Amniotic epithelial cell (primary cell): ENCODE measurements at regions not wholly inside any gene's neighbourhood (a gene's known extent, or its start where the extent isn't known, plus 50 kb on each side); places are given as distances from the start of the nearest gene placed in this dataset.
A peak's percentile ranks its signal among the peaks of the same experiment; 100 is the strongest.

ENCODE experiments used
- DNase-seq: peaks from one replicate; pipeline ENCODE4 v3.0.0-alpha.2; 2010; ENCODE audit warnings: low read depth

GRCh38 chr2:74760875-74761630, 72.9 kb upstream of the HK2 start:
- no peak for DNase-seq

GRCh38 chr2:74762789-74763188, 71.1 kb upstream of the HK2 start:
- DNase-seq = no peak

DNA sequence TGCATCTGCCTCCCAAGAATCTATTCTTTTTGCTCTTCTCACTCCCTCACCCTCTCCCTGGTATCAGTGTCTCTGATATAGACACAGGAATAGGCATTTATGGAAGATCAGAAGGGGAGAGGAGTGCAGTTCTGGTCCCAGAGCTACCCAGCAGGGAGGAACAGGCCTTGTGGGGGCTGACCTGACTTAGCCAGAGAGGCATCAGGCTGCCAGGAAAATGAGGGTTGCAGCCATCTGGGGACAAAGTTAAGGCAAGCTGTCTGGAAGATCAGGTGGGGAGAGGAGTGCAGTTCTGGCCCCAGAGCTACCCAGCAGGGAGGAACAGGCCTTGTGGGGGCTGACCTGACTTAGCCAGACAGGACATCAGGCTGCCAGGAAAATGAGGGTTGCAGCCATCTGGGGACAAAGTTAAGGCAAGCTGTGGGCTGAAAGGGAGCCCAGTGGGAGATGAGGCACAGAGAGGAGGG, 69.9 kb upstream of the HK2 start:
- DNase-seq = no peak

DNA sequence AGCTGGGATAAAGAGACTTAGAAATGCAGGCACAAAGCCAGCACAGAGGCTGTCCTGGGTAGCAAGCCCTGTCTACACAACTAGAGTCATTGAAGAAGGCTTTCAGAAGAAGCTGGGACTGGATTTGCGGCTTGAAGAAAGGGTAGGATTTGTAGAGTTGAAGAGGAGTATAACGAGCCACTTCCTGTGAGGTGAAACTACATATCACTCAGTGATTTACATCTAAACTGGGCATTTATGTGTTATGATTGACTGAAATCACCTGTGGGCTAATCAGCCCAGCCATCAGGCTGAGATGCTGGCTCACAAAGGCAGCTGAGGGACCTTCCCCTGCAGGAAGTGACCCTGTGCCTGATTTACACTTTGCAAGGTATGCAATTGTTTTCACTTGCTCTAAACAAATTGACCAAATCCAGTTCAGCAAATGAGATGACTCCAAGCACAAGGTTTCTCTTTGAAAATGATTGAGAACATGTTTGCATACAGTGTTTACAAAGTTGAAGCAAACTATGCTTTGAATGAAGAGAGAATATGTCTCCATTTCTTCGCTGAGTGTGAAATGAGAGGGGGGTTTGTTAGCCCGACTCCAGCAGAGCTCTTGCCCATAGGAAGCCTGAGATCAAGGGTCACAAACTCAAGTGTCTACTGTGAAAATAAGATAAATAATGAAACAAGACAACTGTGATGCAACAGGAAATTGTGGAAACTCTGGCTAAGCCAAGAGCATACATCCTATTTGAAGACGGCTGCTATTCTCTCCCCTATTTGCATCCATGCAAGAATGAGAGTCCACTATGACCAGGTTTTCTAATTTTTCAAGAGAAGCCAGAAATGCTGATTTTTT, 69.3 kb upstream of the HK2 start:
- DNase-seq = peak; percentile 53

DNA sequence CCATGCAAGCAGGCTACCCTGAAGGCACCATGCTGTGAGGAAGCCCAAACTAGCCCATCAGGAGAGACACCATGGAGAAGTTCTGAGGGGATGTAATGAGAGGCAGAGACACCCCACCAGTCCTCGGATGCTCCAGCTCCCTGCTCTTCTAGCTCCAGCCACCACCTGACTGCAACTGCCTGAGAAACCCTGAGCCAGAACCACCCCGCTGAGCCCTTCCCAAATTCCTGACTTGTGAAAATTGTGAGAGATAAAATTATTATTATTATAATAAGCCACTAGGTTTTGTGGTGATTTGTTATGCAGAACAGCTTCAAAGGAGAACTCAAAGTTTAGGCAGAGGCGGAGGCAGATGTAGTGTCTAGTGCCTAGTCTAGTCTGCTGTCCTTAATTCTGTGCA, 67.1 kb upstream of the HK2 start:
- DNase-seq = no peak

DNA sequence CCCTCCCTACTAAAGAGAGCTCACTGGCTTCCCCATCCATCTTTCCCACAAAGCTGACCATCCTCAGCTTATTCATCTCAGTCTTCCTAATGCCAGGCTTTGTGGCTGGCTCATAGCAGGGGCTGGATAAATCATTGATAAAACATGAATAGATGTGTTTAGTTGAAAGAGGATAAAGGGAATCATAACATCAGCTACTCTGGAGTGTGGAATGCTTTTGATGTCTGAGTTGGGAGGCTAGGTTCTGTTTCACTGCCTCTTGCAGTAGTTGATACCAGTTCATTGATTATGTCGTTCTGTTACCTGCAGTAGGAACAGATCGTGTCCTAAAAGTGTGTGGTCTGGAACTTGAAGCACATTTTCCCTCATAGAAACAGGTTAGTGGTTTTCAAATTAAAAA, 66.3 kb upstream of the HK2 start:
- DNase-seq = no peak

DNA sequence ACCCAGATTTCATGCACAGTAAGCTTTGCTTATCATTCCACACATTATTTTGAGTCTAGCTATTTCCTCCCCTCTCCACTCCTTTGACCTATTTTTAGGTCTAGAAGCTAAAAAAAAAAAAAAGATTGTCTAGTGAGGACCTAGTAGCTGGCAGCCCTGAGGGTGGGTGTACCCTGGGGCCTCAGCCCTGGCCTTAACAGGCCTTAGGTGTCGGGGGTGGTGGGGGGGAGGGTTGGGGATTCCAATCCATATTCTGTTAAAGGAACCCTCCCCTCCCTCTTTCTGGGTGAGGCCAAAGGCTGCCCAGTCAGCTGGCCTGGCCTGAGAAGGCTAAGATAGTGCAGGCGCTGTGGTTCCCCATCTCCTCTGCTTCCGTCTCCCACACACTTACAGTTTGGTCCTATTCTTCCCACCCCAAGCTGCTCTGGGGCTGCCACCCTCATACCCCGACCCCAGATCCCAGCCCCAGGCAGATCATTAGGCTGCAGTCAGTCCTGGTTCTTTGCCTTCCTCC, 65.5 kb upstream of the HK2 start:
- DNase-seq = peak; percentile 36

GRCh38 chr2:74772046-74772445, 61.9 kb upstream of the HK2 start:
- no peak for DNase-seq

DNA sequence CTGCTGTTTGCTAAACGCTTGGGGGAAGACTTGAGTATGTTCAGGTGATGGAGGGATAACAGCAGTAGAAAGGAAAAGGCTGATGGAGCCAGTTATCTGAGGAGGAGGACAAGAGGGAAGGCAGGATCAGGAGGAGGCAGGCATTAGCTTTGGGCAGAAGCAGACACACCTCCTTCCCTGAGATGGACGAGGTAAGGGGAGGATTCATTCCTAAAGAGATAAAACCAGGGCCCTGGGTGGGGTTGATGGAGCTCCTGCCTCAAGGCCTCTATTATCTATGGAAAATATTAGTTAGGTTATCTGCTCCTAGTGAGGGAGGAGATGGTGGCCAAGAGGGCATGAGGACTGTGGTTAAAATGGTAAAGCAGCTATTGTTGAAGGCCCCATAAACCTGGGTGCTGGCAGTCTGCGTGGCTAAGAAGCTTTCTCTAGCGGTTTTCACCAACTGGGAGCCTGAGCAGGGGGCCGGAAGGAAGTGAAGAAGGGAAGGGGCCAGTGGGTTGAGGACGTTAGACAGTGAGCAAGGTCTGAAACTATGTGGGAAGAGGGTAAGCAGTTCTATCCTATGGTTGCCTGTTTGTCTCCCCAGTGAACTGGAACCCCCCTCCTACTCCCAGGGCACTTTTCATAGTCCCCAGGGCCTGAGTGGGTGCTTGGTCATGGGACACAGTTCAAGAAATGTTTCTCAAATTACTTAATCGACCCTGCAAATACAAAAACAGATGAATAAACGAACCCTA, 56.6 kb upstream of the HK2 start:
- DNase-seq = no peak

- DNase-seq = peak; percentile 59
Measured at GRCh38 chr2:74778381-74779264, 55.3 kb upstream of the HK2 start.

DNA sequence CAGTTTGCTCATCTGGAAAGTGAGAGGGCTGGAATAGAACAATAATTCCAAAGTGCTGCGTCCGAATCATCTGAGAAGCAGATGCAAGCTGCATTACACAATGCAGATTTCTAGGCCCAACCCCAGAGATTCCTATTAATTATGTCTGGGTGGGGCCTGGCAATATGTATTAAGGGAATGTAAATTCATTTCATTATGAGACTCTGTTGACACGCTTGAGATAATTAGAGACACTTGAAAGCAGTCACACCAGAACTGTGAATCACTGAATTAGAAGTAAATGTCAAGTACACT, 54.7 kb upstream of the HK2 start:
- no peak for DNase-seq

- no peak for DNase-seq
Measured at GRCh38 chr2:74779587-74780135, 54.3 kb upstream of the HK2 start.
